ENCODE measurements at regions not wholly inside any gene's neighbourhood (a gene's known extent, or its start where the extent isn't known, plus 50 kb on each side); places are given as distances from the start of the nearest gene placed in this dataset.

DNA sequence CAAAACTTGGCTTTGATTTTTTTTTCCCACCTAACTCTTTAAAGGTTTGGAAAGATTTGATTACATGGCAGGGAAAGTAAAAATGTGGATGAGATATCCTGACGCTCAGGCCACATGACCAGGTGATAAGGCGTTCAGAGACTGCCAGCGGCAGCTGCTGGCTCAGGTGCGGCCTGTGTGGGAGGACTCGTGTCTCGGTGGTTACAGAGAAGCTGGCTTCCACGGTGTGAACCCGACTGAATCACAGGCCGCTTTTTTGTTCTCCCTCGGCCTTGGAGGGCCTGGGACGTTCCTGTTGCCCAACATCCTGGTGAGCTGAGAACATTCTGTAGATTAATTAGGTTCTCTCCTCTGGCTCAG, 124.2 kb upstream of the ZNF516 start:
- no peak for TF ChIP-seq CTCF (IDR thresholded peaks at IDR 0.05)
- TF ChIP-seq POLR2A (IDR thresholded peaks at IDR 0.05), result no peak

All from Peyer's patch (tissue), 4 donors.